ENCODE measurements at regions not wholly inside any gene's neighbourhood (a gene's known extent, or its start where the extent isn't known, plus 50 kb on each side); places are given as distances from the start of the nearest gene placed in this dataset.

- Histone ChIP-seq H3K4me3 (no peak overlapping the region), H3K4me1 (no peaks in the 10 kb centered on the region), H3K9me3 (no peaks in the 10 kb centered on the region), H3K27ac (no peak overlapping the region), H3K36me3 (ENCODE audit: insufficient read depth in 1 of 2, low read depth in 1 of 2) (no peaks in the 10 kb centered on the region), H3K27me3 (ENCODE audit: insufficient read depth in 3 of 3, low read length in 2 of 3) (no peaks in the 10 kb centered on the region)
- TF ChIP-seq CTCF (IDR thresholded peaks at IDR 0.05): no peak
- intact Hi-C loops (cut with DNase I): no loop called here
- 87 to 97% (median 91%) methylated on average over 2 of the region's 2 CpGs for WGBS, 3 donors
- DNase-seq (no peak), ATAC-seq (no peak)
These were observed 75.4 kb upstream of the ZEB2 start for GRCh38 chr2:144595279-144595678.

GRCh38 chr2:144593803-144594202, 73.9 kb upstream of the ZEB2 start:
- no peaks in the 10 kb centered on the region for H3K4me1 ChIP-seq
- H3K27me3 ChIP-seq (ENCODE audit: insufficient read depth in 3 of 3, low read length in 2 of 3): no peaks in the 10 kb centered on the region
- H3K27ac ChIP-seq: no peak overlapping the region
- no peaks in the 10 kb centered on the region for H3K9me3 ChIP-seq
- no peaks in the 10 kb centered on the region for H3K36me3 ChIP-seq (ENCODE audit: insufficient read depth in 1 of 2, low read depth in 1 of 2)
- intact Hi-C loops (cut with DNase I): no loop called here
- 33 to 70% (median 45%) methylated on average over 2 of the region's 2 CpGs for WGBS, 3 donors
- no peak overlapping the region for H3K4me3 ChIP-seq
- DNase-seq (no peak), ATAC-seq (no peak)
- no peak for TF ChIP-seq CTCF (IDR thresholded peaks at IDR 0.05)

- no peaks in the 10 kb centered on the region for H3K9me3 ChIP-seq
- H3K4me3 ChIP-seq: no peak overlapping the region
- intact Hi-C loops (cut with DNase I): no loop called here
- 51 to 73% (median 52%) methylated on average over 8 of the region's 8 CpGs for WGBS, 3 donors
- H3K27me3 ChIP-seq (ENCODE audit: insufficient read depth in 3 of 3, low read length in 2 of 3): no peaks in the 10 kb centered on the region
- TF ChIP-seq CTCF (IDR thresholded peaks at IDR 0.05): no peak
- no peaks in the 10 kb centered on the region for H3K4me1 ChIP-seq
- no peak overlapping the region for H3K27ac ChIP-seq
- H3K36me3 ChIP-seq (ENCODE audit: insufficient read depth in 1 of 2, low read depth in 1 of 2): no peaks in the 10 kb centered on the region
- ATAC-seq (no peak), DNase-seq (no peak)
These were observed 72.8 kb upstream of the ZEB2 start for GRCh38 chr2:144592500-144593256.

DNA sequence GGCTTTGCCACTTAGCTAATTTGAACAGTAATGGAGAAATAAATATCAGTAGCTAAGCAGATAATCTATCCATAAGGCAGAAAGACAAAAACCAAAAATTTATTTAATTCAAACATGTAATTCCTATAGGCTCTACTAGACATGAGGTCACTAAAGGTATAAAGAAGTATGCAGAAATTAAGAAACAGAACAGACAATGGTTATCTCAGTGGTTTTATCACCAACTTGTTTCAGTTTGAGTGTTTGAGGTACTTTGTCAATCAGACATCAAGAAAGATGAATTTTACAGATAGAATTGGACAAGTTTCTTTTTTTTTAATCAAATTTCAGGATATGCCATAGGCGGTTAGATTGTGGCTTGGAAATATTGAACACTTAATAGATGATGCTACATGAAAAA, 67.4 kb upstream of the ZEB2 start:
- no peak for TF ChIP-seq CTCF (IDR thresholded peaks at IDR 0.05)
- Histone ChIP-seq H3K9me3 (no peaks in the 10 kb centered on the region), H3K36me3 (ENCODE audit: insufficient read depth in 1 of 2, low read depth in 1 of 2) (no peaks in the 10 kb centered on the region), H3K4me1 (no peaks in the 10 kb centered on the region), H3K27ac (no peak overlapping the region), H3K27me3 (ENCODE audit: insufficient read depth in 3 of 3, low read length in 2 of 3) (no peaks in the 10 kb centered on the region), H3K4me3 (no peak overlapping the region)
- DNase-seq: no peak
- ATAC-seq: no peak
- intact Hi-C loops (cut with DNase I): no loop called here
- 92 to 96% (median 94%) methylated on average over 1 of the region's 1 CpG for WGBS, 3 donors

DNA sequence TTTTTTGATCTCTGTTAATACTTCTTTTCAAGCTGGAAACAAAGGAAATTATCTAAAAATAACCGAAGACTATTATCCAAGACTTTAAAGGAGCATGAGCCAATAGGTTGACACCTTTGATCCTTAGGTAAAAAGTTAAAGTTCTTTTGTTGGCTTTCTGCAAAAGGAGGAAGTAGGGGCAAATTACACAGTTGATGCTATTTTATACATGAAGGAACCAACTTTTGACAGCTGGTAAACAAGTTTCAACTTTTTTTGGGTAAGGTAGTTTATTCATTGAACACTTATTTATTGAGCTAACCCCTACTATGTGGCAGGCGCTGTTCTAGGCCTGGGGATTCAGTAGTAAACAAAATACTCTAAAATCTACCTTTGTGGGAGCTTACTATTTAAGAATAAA, 66.6 kb upstream of the ZEB2 start:
- WGBS, 3 donors: 84 to 88% (median 88%) methylated on average over 2 of the region's 2 CpGs
- Histone ChIP-seq H3K27ac (no peak overlapping the region), H3K27me3 (ENCODE audit: insufficient read depth in 3 of 3, low read length in 2 of 3) (no peaks in the 10 kb centered on the region), H3K9me3 (no peaks in the 10 kb centered on the region), H3K36me3 (ENCODE audit: insufficient read depth in 1 of 2, low read depth in 1 of 2) (no peaks in the 10 kb centered on the region), H3K4me3 (no peak overlapping the region), H3K4me1 (no peaks in the 10 kb centered on the region)
- TF ChIP-seq CTCF (IDR thresholded peaks at IDR 0.05): no peak
- no peak for ATAC-seq
- intact Hi-C loops (cut with DNase I): no loop called here
- no peak for DNase-seq

Data from psoas muscle (tissue), 7 donors.